BJ (cell line): ENCODE measurements at regions not wholly inside any gene's neighbourhood (a gene's known extent, or its start where the extent isn't known, plus 50 kb on each side); places are given as distances from the start of the nearest gene placed in this dataset.
"Not testable (repeated sequence)": the region's sequence is repeated elsewhere in the genome, so short reads cannot be mapped to it uniquely, and the experiment has no call there.

Experiments used
- CTCF ChIA-PET: fragments of 350-600 bp; formaldehyde crosslinking; extraction: SDS; loops from one replicate; lab custom pipeline; 2021; ENCODE audit warnings: antibody characterized with exemption, inconsistent platforms; lab: Yijun Ruan, JAX
- POLR2A ChIA-PET: fragments of 300-600 bp; sonication (Branson Sonifier 250); formaldehyde crosslinking; extraction: SDS; loops from one replicate; lab custom pipeline; 2021; ENCODE audit warnings: antibody characterized with exemption; lab: Charles Lee
- DNase-seq: peaks from one replicate; pipeline ENCODE4 v3.0.0-alpha.2; 2011; ENCODE audit warnings: low read depth
- H3K27me3 ChIP-seq: 2 replicates; pipeline ENCODE4 v1.6.0; 2011; ENCODE audit warnings: low read length; ENCODE audit not compliant: control insufficient read depth, insufficient read depth
- H3K36me3 ChIP-seq: 2 replicates; pipeline ENCODE4 v1.5.1; 2011; ENCODE audit warnings: low read length; ENCODE audit not compliant: control insufficient read depth, insufficient read depth
- H3K4me3 ChIP-seq: 2 replicates; pipeline ENCODE4 v1.5.1; 2011; ENCODE audit warnings: low read depth, mild to moderate bottlenecking, control low read depth, low read length
- TF ChIP-seq, protein P1 (sequence below): IDR thresholded peaks from 2 replicates; pipeline ENCODE4 v1.5.1; 2011; ENCODE audit warnings: low read depth, mild to moderate bottlenecking, control low read depth, inconsistent platforms, low read length, moderate library complexity; ENCODE audit not compliant: insufficient read depth

DNA sequence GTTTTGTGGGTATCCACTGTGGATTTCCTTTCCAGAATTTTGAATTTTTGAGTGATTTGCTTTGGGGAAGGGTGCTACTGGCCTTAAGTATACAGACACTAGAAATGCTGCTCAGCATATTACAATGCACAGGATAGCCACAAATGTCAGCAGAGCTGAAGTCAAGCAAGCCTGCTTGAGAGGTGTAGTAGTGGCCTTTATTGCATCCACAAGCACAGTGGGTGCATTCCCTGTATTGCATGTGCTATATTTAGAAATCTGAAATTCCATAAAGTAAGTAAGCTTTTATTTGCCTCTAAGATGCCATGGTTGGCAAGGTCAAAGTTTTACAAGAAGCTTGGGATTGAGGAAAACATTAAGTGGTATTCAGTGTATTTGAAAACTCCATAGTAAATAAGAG is 79.5 kb upstream of the ZNF91 start:
- DNase-seq, result no peak
- H3K36me3 ChIP-seq, result no peaks in the 10 kb centered on the region
- TF ChIP-seq, protein P1, sequence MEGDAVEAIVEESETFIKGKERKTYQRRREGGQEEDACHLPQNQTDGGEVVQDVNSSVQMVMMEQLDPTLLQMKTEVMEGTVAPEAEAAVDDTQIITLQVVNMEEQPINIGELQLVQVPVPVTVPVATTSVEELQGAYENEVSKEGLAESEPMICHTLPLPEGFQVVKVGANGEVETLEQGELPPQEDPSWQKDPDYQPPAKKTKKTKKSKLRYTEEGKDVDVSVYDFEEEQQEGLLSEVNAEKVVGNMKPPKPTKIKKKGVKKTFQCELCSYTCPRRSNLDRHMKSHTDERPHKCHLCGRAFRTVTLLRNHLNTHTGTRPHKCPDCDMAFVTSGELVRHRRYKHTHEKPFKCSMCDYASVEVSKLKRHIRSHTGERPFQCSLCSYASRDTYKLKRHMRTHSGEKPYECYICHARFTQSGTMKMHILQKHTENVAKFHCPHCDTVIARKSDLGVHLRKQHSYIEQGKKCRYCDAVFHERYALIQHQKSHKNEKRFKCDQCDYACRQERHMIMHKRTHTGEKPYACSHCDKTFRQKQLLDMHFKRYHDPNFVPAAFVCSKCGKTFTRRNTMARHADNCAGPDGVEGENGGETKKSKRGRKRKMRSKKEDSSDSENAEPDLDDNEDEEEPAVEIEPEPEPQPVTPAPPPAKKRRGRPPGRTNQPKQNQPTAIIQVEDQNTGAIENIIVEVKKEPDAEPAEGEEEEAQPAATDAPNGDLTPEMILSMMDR, result no peak
- ChIA-PET POLR2A (no interaction called here), CTCF (no interaction called here)
- no peak overlapping the region for H3K4me3 ChIP-seq
- H3K27me3 ChIP-seq, result no peaks in the 10 kb centered on the region

DNA sequence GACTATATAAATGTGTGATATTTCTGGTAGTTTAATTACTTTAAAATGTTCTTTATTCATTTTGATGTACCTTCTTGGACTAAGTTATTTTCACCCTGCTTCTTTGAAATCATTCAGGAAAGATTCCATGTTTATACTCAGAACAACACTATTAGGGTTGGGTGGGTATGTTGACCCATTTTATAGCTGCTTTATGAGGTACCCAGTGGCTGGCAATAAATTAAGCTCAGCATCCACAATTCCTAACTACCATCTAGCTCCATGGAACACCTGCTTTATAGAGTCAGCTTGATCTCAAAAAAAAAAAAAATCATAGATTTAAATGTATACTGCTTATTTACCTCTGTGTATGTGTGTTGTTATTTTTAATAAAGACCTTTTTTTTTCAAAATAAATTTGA is 78.9 kb upstream of the ZNF91 start:
- no peaks in the 10 kb centered on the region for H3K36me3 ChIP-seq
- TF ChIP-seq, protein P1, result no peak
- ChIA-PET POLR2A (no interaction called here), CTCF (no interaction called here)
- no peak overlapping the region for H3K4me3 ChIP-seq
- DNase-seq, result no peak
- H3K27me3 ChIP-seq, result no peaks in the 10 kb centered on the region

DNA sequence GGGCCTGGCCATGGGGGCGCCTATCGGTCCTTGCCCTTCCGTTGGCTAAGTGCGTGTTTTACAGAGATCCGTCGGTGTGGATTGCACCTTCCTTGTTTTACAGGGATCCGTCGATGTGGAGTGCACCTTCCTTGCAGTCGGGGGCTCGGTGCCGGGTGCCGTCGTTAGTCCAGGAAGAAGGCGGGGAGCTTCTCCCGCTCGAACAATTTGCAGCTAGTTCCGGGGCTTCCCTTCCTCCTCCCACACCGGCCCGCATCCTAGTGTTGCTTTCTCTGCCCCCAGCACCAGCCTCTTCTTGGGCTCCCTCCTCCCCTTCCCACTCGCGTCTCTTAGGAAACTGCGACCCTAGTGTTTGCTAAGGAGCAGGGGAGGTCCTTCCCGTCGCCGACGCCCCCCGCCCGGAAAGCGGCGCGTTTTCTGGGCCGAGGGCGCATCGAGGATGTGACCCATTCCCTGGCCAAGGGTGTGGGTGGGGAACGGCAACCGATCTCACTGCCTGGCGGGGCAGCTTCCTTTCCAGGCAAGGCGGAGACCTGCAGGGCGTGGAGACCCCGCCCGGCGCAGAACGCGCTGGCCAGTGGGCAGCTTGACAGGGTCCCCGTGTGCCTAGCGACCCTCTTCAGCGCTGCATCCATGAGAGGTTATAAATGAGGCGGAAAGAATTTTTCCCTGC is 75.7 kb upstream of the ZNF91 start:
- DNase-seq, result no peak
- no peaks in the 10 kb centered on the region for H3K36me3 ChIP-seq
- ChIA-PET CTCF (no interaction called here), POLR2A (no interaction called here)
- TF ChIP-seq, protein P1, result no peak
- H3K27me3 ChIP-seq, result no peaks in the 10 kb centered on the region
- no peak overlapping the region; the same call in 1 of the 2 replicates for H3K4me3 ChIP-seq

DNA sequence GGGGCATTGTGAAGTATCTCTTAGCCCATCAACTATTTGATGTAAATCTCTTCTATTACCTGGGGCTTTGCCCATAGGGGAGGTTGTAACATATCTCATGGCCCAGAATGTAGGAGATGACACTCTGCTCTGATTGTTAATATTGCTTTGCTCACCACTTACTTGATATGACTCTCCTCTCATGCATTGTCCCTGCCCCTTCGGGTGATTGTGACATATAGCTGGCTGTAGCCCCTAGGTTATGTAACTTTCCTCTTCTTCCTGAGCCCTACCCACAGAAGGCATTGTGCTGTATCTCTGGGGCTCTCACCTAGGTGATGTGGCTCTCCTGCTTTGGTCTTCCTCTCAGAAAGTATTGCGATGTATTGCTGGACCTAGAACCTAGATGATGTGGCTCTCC is 69.1 kb upstream of the ZNF91 start:
- POLR2A ChIA-PET, CTCF ChIA-PET, H3K36me3 ChIP-seq, H3K4me3 ChIP-seq, DNase-seq, H3K27me3 ChIP-seq: not testable (repeated sequence)

DNA sequence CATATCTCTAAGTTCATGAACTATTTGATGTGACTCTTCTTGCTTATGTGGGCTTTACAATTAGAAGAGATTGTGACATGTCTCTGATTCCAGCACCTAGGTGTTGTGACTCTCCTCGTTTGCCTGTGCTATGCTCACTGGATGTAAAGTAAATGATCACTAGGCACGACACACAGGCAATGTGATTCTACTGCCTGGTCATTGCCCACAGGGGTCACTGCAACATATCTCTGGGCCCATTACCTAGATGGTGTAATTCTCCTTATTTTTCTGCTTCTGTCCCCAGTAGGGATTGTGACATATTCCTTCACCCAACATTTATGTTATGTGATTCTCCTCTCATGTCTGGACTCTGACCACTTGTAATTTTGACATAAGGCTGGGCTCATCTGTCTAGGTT is 65.8 kb upstream of the ZNF91 start:
- ChIA-PET CTCF (no interaction called here), POLR2A (no interaction called here)
- Histone ChIP-seq H3K36me3 (no peaks in the 10 kb centered on the region), H3K27me3 (no peaks in the 10 kb centered on the region), H3K4me3 (no peak overlapping the region)
- TF ChIP-seq, protein P1, result no peak
- DNase-seq, result no peak

DNA sequence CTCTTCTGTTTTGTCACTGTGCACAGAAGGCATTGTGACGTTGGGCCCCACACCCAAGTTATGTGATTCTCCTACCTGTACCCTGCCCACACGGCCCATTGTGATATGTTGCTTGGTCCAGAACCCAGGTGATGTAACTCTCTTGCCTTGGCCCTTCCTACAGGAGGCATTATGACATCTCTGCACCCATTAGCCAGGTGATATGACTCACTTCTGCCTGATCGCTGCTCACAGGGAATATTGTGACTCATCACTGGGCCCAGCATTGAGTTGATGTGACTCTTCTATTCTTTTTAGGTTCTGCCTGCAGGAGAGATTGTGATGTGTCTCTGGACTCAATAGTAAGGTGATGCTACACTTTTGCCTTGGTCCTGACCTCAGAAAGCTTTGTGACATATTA is 65.4 kb upstream of the ZNF91 start:
- Histone ChIP-seq H3K4me3 (no peak overlapping the region), H3K27me3 (no peaks in the 10 kb centered on the region), H3K36me3 (no peaks in the 10 kb centered on the region)
- TF ChIP-seq, protein P1, result no peak
- no peak for DNase-seq
- ChIA-PET CTCF (no interaction called here), POLR2A (no interaction called here)
